ENCODE measurements at regions not wholly inside any gene's neighbourhood (a gene's known extent, or its start where the extent isn't known, plus 50 kb on each side); places are given as distances from the start of the nearest gene placed in this dataset.

- no peak for TF ChIP-seq POLR2AphosphoS5 (IDR thresholded peaks at IDR 0.05)
- TF ChIP-seq, protein P1, sequence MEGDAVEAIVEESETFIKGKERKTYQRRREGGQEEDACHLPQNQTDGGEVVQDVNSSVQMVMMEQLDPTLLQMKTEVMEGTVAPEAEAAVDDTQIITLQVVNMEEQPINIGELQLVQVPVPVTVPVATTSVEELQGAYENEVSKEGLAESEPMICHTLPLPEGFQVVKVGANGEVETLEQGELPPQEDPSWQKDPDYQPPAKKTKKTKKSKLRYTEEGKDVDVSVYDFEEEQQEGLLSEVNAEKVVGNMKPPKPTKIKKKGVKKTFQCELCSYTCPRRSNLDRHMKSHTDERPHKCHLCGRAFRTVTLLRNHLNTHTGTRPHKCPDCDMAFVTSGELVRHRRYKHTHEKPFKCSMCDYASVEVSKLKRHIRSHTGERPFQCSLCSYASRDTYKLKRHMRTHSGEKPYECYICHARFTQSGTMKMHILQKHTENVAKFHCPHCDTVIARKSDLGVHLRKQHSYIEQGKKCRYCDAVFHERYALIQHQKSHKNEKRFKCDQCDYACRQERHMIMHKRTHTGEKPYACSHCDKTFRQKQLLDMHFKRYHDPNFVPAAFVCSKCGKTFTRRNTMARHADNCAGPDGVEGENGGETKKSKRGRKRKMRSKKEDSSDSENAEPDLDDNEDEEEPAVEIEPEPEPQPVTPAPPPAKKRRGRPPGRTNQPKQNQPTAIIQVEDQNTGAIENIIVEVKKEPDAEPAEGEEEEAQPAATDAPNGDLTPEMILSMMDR (IDR thresholded peaks at IDR 0.05) = no peak
Measured at GRCh38 chr18:10037181-10037580, 123.4 kb downstream of the VAPA start.
